HepG2 (cell line): ENCODE measurements at regions not wholly inside any gene's neighbourhood (a gene's known extent, or its start where the extent isn't known, plus 50 kb on each side); places are given as distances from the start of the nearest gene placed in this dataset.

Source experiments
- CHD2 ChIP-seq: IDR thresholded peaks from 2 replicates; pipeline ENCODE4 v1.6.1; 2011; ENCODE audit warnings: low read depth, low read length, improper control_type of control experiment
- CREB1 ChIP-seq, 2 experiments: fragments of 450-650 bp in 1 of 2; IDR thresholded peaks; 2 replicates each; pipeline ENCODE4 v1.6.1; 2016 to 2017; ENCODE audit warnings: control low read depth in 1 of 2, mild to moderate bottlenecking in 1 of 2, missing compliant biosample characterization in 1 of 2, missing genetic modification characterization in 1 of 2
- CTCF ChIP-seq: sonication (generic); formaldehyde crosslinking; IDR thresholded peaks from 2 replicates; pipeline ENCODE4 v1.5.0; 2020; ENCODE audit warnings: mild to moderate bottlenecking, missing genetic modification reagents, moderate library complexity
- ELF1 ChIP-seq: sonication (generic); formaldehyde crosslinking; IDR thresholded peaks from 2 replicates; pipeline ENCODE4 v1.4.0; 2020; ENCODE audit warnings: missing genetic modification reagents
- NCOR1 ChIP-seq: fragments of 200-600 bp; sonication (generic); IDR thresholded peaks from 2 replicates; pipeline ENCODE4 v1.7.0; 2017; ENCODE audit warnings: antibody characterized with exemption, low read length, borderline replicate concordance
- SRF ChIP-seq: IDR thresholded peaks from 2 replicates; pipeline ENCODE4 v1.6.1; 2011; ENCODE audit warnings: mild to moderate bottlenecking, low read depth, low read length, moderate library complexity
- U2AF1 ChIP-seq: fragments of 200-400 bp; formaldehyde crosslinking; optimal IDR thresholded peaks from 2 replicates; pipeline ENCODE3; 2017; ENCODE audit warnings: mild to moderate bottlenecking, low read depth, low read length

- TF ChIP-seq CREB1 (IDR thresholded peaks at IDR 0.05) (no peak), CREB1 (CRISPR knock-in tag; IDR thresholded peaks at IDR 0.05) (no peak), CTCF (CRISPR knock-in tag) (no peak), U2AF1 (no peak), CHD2 (no peak), SRF (no peak), ELF1 (CRISPR knock-in tag) (no peak), NCOR1 (no peak)
These were observed 1194.7 kb upstream of the CRIM1 start for GRCh38 chr2:35160871-35161270.
